ENCODE measurements at regions not wholly inside any gene's neighbourhood (a gene's known extent, or its start where the extent isn't known, plus 50 kb on each side); places are given as distances from the start of the nearest gene placed in this dataset.

GRCh38 chr13:70714993-70715392 lies 606.7 kb upstream of the KLHL1 start:
- TF ChIP-seq CTCF (IDR thresholded peaks at IDR 0.05; ENCODE audit: low read depth, low read length): no peak
- DNase-seq (ENCODE audit: low read depth, low spot score): no peak
- Histone ChIP-seq H3K27me3 (ENCODE audit: control insufficient read depth, insufficient read depth, low read length) (no peaks in the 10 kb centered on the region), H3K9me3 (ENCODE audit: control insufficient read depth, insufficient read depth, low read length) (no peaks in the 10 kb centered on the region; the same call in 1 of the 2 replicates), H3K4me3 (ENCODE audit: low read depth, low read length) (no peak overlapping the region), H3K27ac (ENCODE audit: low read depth, low read length) (no peak overlapping the region)
- ChIA-PET CTCF (no interaction called here), POLR2A (no interaction called here)

DNA sequence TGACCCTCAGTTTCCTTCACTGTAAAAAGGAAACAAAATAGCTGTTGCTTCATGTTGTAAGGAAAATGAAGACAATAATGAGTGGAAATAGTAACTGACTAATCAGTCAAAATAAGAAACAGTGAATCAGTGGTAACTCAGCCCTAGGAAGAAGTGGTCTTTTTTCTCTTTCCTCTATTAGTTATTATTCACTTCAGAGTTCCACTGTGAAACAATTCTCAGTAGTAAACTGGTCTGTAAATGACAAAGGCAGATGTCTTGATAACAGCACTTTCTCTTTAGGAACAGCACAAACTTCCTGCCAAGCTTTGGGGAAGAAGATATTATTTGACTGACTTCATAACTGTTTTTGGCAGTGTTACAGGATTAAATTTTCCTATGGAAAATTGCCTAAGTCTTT lies 600.5 kb upstream of the KLHL1 start:
- Histone ChIP-seq H3K27ac (ENCODE audit: low read depth, low read length) (no peak overlapping the region), H3K9me3 (ENCODE audit: control insufficient read depth, insufficient read depth, low read length) (no peaks in the 10 kb centered on the region; the same call in 1 of the 2 replicates), H3K27me3 (ENCODE audit: control insufficient read depth, insufficient read depth, low read length) (no peaks in the 10 kb centered on the region), H3K4me3 (ENCODE audit: low read depth, low read length) (no peak overlapping the region)
- no peak for DNase-seq (ENCODE audit: low read depth, low spot score)
- ChIA-PET POLR2A (no interaction called here), CTCF (no interaction called here)
- no peak for TF ChIP-seq CTCF (IDR thresholded peaks at IDR 0.05; ENCODE audit: low read depth, low read length)

GRCh38 chr13:70703755-70704154 lies 595.5 kb upstream of the KLHL1 start:
- POLR2A ChIA-PET: no interaction called here

GRCh38 chr13:70694996-70695715 lies 586.9 kb upstream of the KLHL1 start:
- Histone ChIP-seq H3K27me3 (ENCODE audit: control insufficient read depth, insufficient read depth, low read length) (no peaks in the 10 kb centered on the region), H3K27ac (ENCODE audit: low read depth, low read length) (no peak overlapping the region), H3K9me3 (ENCODE audit: control insufficient read depth, insufficient read depth, low read length) (no peaks in the 10 kb centered on the region; the same call in 1 of the 2 replicates), H3K4me3 (ENCODE audit: low read depth, low read length) (no peak overlapping the region)
- DNase-seq (ENCODE audit: low read depth, low spot score): no peak
- TF ChIP-seq CTCF (IDR thresholded peaks at IDR 0.05; ENCODE audit: low read depth, low read length): no peak
- ChIA-PET CTCF (no interaction called here), POLR2A (no interaction called here)

More at GRCh38 chr13:70703755-70704154, 595.5 kb upstream of the KLHL1 start:
- H3K27ac ChIP-seq (ENCODE audit: low read depth, low read length): no peak overlapping the region
- DNase-seq (ENCODE audit: low read depth, low spot score): no peak
- no peak for TF ChIP-seq CTCF (IDR thresholded peaks at IDR 0.05; ENCODE audit: low read depth, low read length)
- CTCF ChIA-PET: no interaction called here
- H3K4me3 ChIP-seq (ENCODE audit: low read depth, low read length): no peak overlapping the region
- no peaks in the 10 kb centered on the region for H3K9me3 ChIP-seq (ENCODE audit: control insufficient read depth, insufficient read depth, low read length)
- no peaks in the 10 kb centered on the region for H3K27me3 ChIP-seq (ENCODE audit: control insufficient read depth, insufficient read depth, low read length)

DNA sequence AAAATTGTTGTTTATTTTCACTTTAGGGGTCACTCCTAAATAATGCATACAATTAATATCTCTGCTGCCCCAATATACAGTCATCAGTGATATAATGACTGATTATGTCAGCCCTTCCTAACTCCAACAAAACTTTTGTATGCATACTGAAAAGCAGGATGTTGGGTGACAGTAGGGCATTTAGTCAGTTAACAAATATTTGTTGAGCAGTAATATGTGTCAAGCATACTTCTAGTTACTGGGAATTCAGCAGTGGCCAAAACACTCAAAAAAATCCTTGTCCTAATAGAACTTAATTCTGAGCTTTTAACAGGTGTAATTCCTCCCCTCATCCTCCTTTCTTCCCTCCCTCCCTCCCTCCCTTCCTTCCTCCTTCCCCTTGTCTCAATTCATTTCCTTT lies 560.7 kb upstream of the KLHL1 start:
- TF ChIP-seq CTCF (IDR thresholded peaks at IDR 0.05; ENCODE audit: low read depth, low read length): no peak
- no peak for DNase-seq (ENCODE audit: low read depth, low spot score)
- peaks cover 15% of the 10 kb centered on the region for H3K9me3 ChIP-seq (ENCODE audit: control insufficient read depth, insufficient read depth, low read length)
- no peak overlapping the region for H3K4me3 ChIP-seq (ENCODE audit: low read depth, low read length)
- H3K27ac ChIP-seq (ENCODE audit: low read depth, low read length): no peak overlapping the region
- H3K27me3 ChIP-seq (ENCODE audit: control insufficient read depth, insufficient read depth, low read length): no peaks in the 10 kb centered on the region
- POLR2A ChIA-PET: no interaction called here
- CTCF ChIA-PET: interaction anchor here (0.7 kb wide), 1 partner anchor 340 kb away, joined by 3 read pairs; no protein-coding TSS in a partner anchor
